Panc1 (cell line): ENCODE measurements at regions not wholly inside any gene's neighbourhood (a gene's known extent, or its start where the extent isn't known, plus 50 kb on each side); places are given as distances from the start of the nearest gene placed in this dataset.

Source experiments
- CTCF ChIP-seq: fragments of 450-650 bp; IDR thresholded peaks from 2 replicates; pipeline ENCODE4 v1.5.1; 2017; ENCODE audit warnings: mild to moderate bottlenecking
- POLR2AphosphoS5 ChIP-seq: IDR thresholded peaks from 2 replicates; pipeline ENCODE4 v1.6.1; 2012; ENCODE audit warnings: mild to moderate bottlenecking, low read depth, low read length, moderate library complexity
- REST ChIP-seq, 2 experiments: IDR thresholded peaks; 2 replicates each; pipeline ENCODE4 v1.6.1; 2011 to 2012; ENCODE audit warnings: low read depth in 2 of 2, control low read depth in 1 of 2, low read length in 1 of 2, mild to moderate bottlenecking in 1 of 2, moderate library complexity in 1 of 2; ENCODE audit not compliant: insufficient read depth in 1 of 2
- SIN3A ChIP-seq: IDR thresholded peaks from 2 replicates; pipeline ENCODE4 v1.6.1; 2012; ENCODE audit warnings: low read depth, mild to moderate bottlenecking, low read length, moderate library complexity, borderline replicate concordance; ENCODE audit not compliant: insufficient read depth
- TCF7L2 ChIP-seq: IDR thresholded peaks from 2 replicates; pipeline ENCODE4 v1.6.1; 2011; ENCODE audit warnings: mild to moderate bottlenecking, low read depth, low read length, inconsistent platforms

GRCh38 chr21:38659936-38660332 is 145.8 kb upstream of the ETS2 start:
- no peak for TF ChIP-seq CTCF
- no peak for TF ChIP-seq POLR2AphosphoS5
- TF ChIP-seq TCF7L2: no peak
- no peak for TF ChIP-seq SIN3A
- no peak for TF ChIP-seq REST (IDR thresholded peaks at IDR 0.05; ENCODE audit: insufficient read depth in 1 of 2, low read depth in 2 of 2, low read length in 1 of 2)
